Thyroid gland (tissue), 4 donors: ENCODE measurements at regions not wholly inside any gene's neighbourhood (a gene's known extent, or its start where the extent isn't known, plus 50 kb on each side); places are given as distances from the start of the nearest gene placed in this dataset.

Experiments
- CTCF ChIP-seq, 6 experiments: fragments of 200-600 bp in 3 of 6; fragments of 450-650 bp in 3 of 6; sonication (generic) in 3 of 6; IDR thresholded peaks; one replicate each; pipeline ENCODE4 v1.5.1; 2016 to 2019; ENCODE audit warnings: antibody characterized with exemption in 6 of 6, mild to moderate bottlenecking in 2 of 6, inconsistent platforms in 1 of 6, moderate library complexity in 1 of 6
- POLR2A ChIP-seq, 2 donors: fragments of 450-650 bp; IDR thresholded peaks; one replicate each; pipeline ENCODE4 v1.6.1; 2017; ENCODE audit warnings: antibody characterized with exemption in 2 of 2, mild to moderate bottlenecking in 2 of 2, moderate library complexity in 1 of 2

- TF ChIP-seq CTCF (IDR thresholded peaks at IDR 0.05) = no peak
- TF ChIP-seq POLR2A (IDR thresholded peaks at IDR 0.05) = no peak
Observed at GRCh38 chr2:204280262-204280668, 265.0 kb upstream of the PARD3B start.
